DND-41 (cell line): ENCODE measurements at regions not wholly inside any gene's neighbourhood (a gene's known extent, or its start where the extent isn't known, plus 50 kb on each side); places are given as distances from the start of the nearest gene placed in this dataset.

Experiments used
- ATAC-seq: fragments of 200-7000 bp; cut with Tn5 transposase; 3 replicates; pipeline ENCODE4 v1.9.1; 2021; ENCODE audit warnings: low read depth; ENCODE audit not compliant: insufficient read depth
- DNase-seq: peaks from one replicate; pipeline ENCODE4 v3.0.0-alpha.2; 2020
- H2AFZ ChIP-seq: 2 replicates; pipeline ENCODE4 v1.6.0; 2012; ENCODE audit warnings: low read depth, low read length
- H3K27ac ChIP-seq: 2 replicates; pipeline ENCODE4 v1.5.1; 2012; ENCODE audit warnings: low read length, inconsistent platforms
- H3K27me3 ChIP-seq: fragments of 200-600 bp; sonication (generic); 2 replicates; pipeline ENCODE4 v1.6.0; 2012; ENCODE audit warnings: low read length, mild to moderate bottlenecking, inconsistent platforms; ENCODE audit not compliant: insufficient read depth, poor library complexity
- H3K36me3 ChIP-seq: 2 replicates; pipeline ENCODE4 v1.5.1; 2012; ENCODE audit warnings: low read length, inconsistent platforms; ENCODE audit not compliant: insufficient read depth
- H3K4me1 ChIP-seq: 2 replicates; pipeline ENCODE4 v1.5.1; 2012; ENCODE audit warnings: mild to moderate bottlenecking, low read length; ENCODE audit not compliant: insufficient read depth
- H3K4me2 ChIP-seq: 2 replicates; pipeline ENCODE4 v1.6.0; 2012; ENCODE audit warnings: mild to moderate bottlenecking, moderate library complexity, low read length, inconsistent platforms; ENCODE audit not compliant: insufficient read depth
- H3K4me3 ChIP-seq, 2 experiments: fragments of 200-600 bp in 1 of 2; shearing (Covaris generic) in 1 of 2; 2 replicates each; pipeline ENCODE4 v1.5.1; 2012 to 2016; ENCODE audit warnings: inconsistent platforms in 2 of 2, low read length in 2 of 2, mild to moderate bottlenecking in 2 of 2, low read depth in 1 of 2, moderate library complexity in 1 of 2
- H3K79me2 ChIP-seq: 2 replicates; pipeline ENCODE4 v1.6.0; 2012; ENCODE audit warnings: low read length, inconsistent platforms; ENCODE audit not compliant: insufficient read depth
- H3K9ac ChIP-seq: 2 replicates; pipeline ENCODE4 v1.6.0; 2012; ENCODE audit warnings: low read depth, mild to moderate bottlenecking, inconsistent platforms, low read length, moderate library complexity
- H3K9me3 ChIP-seq: 2 replicates; pipeline ENCODE4 v1.5.1; 2012; ENCODE audit warnings: low read length, moderate library complexity, mild to moderate bottlenecking, inconsistent platforms; ENCODE audit not compliant: insufficient read depth, severe bottlenecking
- H4K20me1 ChIP-seq: 2 replicates; pipeline ENCODE4 v1.6.0; 2012; ENCODE audit warnings: low read length; ENCODE audit not compliant: insufficient read depth
- CTCF ChIP-seq: IDR thresholded peaks from 2 replicates; pipeline ENCODE4 v1.5.1; 2012; ENCODE audit warnings: borderline replicate concordance, low read length, moderate library complexity, mild to moderate bottlenecking; ENCODE audit not compliant: poor library complexity, severe bottlenecking; ENCODE audit errors: extremely low read depth
- EZH2 ChIP-seq: IDR thresholded peaks from 3 replicates; pipeline ENCODE4 v1.6.1; 2012; ENCODE audit warnings: borderline replicate concordance, low read depth, mild to moderate bottlenecking, moderate library complexity, low read length, inconsistent platforms; ENCODE audit not compliant: severe bottlenecking

DNA sequence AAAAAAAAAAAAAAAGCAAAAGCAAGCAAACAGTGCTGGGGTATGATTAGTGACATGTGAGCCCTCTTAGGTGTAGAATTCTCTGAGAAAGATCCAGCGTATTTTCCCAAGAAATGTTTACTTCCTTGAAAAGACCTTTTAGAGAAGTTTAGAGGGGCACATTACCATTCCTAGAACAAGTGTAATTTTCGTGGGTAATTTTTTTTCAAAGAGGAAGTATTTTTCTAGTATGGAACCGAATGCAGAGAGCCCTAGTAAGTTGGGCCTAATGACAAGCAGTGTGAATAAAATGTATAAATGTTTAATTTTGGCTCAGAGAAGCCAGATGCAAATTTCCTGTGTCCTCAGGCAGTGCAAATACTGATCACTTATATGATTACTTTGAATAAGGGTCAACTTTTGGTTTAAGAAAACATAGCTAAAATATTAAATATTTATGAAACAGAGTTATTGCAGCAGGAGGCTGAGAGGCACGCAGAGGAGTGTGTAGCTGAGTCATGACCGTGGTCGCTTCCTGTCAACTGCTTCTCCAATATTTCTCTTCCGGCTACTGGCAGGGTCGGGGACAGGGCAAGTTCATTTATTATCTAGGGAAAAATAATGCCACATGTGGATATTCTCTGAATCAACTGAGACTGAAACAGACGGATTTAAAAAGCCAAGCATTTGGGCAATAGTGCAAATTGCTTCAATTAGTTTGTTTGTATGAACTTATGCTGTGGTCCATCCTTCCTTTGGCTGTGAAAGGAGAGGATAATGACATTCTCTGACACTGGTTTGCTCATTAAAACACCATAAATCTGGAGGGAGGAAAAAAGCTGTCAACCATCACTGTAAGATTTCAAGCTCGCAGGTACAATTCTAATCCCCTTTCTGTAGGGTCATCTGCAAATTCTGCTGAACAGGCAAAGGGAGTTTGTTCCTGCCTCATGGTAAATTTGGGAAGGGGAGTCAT, 495.2 kb downstream of the GLRX3 start:
- H3K27ac ChIP-seq, result no peak overlapping the region
- no peak overlapping the region for H3K4me3 ChIP-seq
- no peak overlapping the region for H3K9ac ChIP-seq
- ATAC-seq, result no peak
- no peak for DNase-seq
- H3K27me3 ChIP-seq, result peaks cover 12% of the 10 kb centered on the region
- no peaks in the 10 kb centered on the region for H3K4me1 ChIP-seq
- no peaks in the 10 kb centered on the region for H3K79me2 ChIP-seq
- H2AFZ ChIP-seq, result no peak overlapping the region
- no peaks in the 10 kb centered on the region for H4K20me1 ChIP-seq
- TF ChIP-seq EZH2 (no peak), CTCF (no peak)
- no peak overlapping the region for H3K4me2 ChIP-seq
- H3K36me3 ChIP-seq, result no peaks in the 10 kb centered on the region
- H3K9me3 ChIP-seq, result no peaks in the 10 kb centered on the region

GRCh38 chr10:130634816-130635215, 498.6 kb downstream of the GLRX3 start:
- no peak for ATAC-seq
- H3K9ac ChIP-seq, result no peak overlapping the region
- no peaks in the 10 kb centered on the region for H3K4me1 ChIP-seq
- H3K27ac ChIP-seq, result no peak overlapping the region
- H3K4me3 ChIP-seq, result no peak overlapping the region
- H3K27me3 ChIP-seq, result peaks cover 14% of the 10 kb centered on the region
- no peak overlapping the region for H2AFZ ChIP-seq
- no peaks in the 10 kb centered on the region for H3K79me2 ChIP-seq
- no peak for TF ChIP-seq EZH2
- TF ChIP-seq CTCF, result no peak
- no peaks in the 10 kb centered on the region for H4K20me1 ChIP-seq
- no peak overlapping the region for H3K4me2 ChIP-seq
- H3K36me3 ChIP-seq, result no peaks in the 10 kb centered on the region
- no peak for DNase-seq
- no peaks in the 10 kb centered on the region for H3K9me3 ChIP-seq

DNA sequence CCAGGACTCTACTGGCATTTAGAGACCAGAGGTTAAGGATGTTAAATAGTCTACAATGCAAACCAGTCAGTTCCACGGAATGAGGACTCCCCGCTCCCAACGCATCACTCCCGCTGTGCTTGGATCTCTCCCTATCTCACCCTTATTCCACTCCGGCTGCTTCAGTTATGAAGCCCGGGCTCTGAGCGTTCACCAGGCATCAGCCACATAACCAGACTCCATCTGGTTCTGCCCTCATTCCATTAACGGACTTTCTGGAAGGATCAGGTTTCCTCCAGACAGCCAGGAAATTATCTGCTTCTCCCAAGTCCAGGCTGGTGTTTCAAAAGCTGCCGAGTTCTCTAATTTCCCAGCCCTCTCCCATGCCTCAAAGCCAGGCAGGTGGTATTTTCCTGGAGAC, 499.3 kb downstream of the GLRX3 start:
- H3K27me3 ChIP-seq, result peaks cover 14% of the 10 kb centered on the region
- TF ChIP-seq CTCF, result no peak
- no peak for TF ChIP-seq EZH2
- H4K20me1 ChIP-seq, result no peaks in the 10 kb centered on the region
- DNase-seq (no peak), ATAC-seq (no peak)
- no peaks in the 10 kb centered on the region for H3K36me3 ChIP-seq
- no peak overlapping the region for H3K9ac ChIP-seq
- H3K4me3 ChIP-seq, result no peak overlapping the region
- H3K9me3 ChIP-seq, result no peaks in the 10 kb centered on the region
- no peak overlapping the region for H3K4me2 ChIP-seq
- no peak overlapping the region for H3K27ac ChIP-seq
- H2AFZ ChIP-seq, result no peak overlapping the region
- H3K79me2 ChIP-seq, result no peaks in the 10 kb centered on the region
- H3K4me1 ChIP-seq, result no peaks in the 10 kb centered on the region
